ENCODE measurements at regions not wholly inside any gene's neighbourhood (a gene's known extent, or its start where the extent isn't known, plus 50 kb on each side); places are given as distances from the start of the nearest gene placed in this dataset.

DNA sequence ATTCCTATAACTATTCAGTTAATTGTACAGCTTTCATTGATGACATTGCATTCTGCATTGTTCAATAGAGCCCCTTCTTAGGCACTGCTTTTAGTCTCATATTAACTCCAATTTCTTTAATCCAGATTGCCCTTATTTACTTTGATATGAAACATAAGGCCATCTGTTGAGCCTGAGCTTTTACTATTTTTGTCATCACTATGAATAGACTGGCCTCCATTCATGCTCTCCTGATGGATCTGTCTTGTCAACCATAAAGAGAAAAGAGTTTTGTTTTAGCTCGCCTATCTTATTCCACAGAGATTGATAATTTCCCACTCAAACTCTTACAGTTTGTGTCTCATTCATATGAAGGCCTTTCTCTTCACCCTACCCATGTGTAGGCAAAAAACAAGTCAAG, 159.2 kb upstream of the DTNA start:
- peak; percentile 91 for DNase-seq (ENCODE audit: low spot score)
- in situ Hi-C loops (cut with HindIII; ENCODE audit: low sequenced_read_pairs): no loop called here

DNA sequence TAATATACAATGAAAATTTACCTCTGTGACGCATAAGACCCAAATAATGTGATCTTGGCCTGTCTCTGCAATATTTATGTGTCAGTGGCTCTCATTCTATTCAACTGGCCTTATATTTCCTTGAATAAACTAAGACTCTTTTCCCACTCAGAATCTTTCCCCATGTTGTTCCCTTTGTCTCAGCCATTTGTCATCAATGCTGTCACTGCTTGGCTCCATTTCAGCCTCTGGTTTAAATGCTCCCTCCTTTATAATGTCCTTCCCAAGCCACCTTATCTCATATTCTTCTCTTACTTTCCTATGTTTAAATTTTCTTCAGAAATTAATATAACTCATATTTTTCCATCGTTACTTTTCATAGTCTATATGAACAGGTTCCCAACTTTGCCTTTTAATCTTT, 158.3 kb upstream of the DTNA start:
- in situ Hi-C loops (cut with HindIII; ENCODE audit: low sequenced_read_pairs): no loop called here

DNA sequence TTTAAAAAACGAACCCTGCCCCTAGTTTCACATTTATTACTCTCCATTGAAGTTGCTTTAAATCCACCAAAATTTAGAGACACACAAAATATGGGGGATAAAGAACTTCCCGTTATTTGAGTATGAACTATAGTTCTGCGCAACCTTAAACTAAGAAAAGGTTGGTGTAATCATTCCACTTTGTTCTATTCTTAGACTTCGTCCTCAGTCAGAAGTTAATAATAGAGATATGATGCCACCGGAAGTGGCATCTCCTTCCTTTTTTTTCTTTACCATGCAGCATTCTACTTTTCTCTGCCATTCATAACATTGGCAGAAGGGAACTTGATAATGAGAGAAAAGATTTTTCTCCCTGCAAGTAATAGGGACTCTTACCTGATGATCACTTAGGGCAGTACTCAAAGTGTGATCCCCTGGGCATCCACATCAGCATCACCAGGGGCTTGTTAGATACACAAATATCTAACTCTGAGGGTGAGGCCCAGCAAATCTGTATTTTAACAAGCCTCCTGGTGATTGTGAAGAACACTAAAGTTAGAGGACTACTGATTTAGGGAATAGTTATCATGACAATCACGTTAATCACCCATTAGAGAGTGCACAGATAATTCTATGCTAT, 147.7 kb upstream of the DTNA start:
- DNase-seq (ENCODE audit: low spot score): no peak
- in situ Hi-C loops (cut with HindIII; ENCODE audit: low sequenced_read_pairs): no loop called here

More for the DNA sequence above, 158.3 kb upstream of the DTNA start:
- peak; percentile 48 for DNase-seq (ENCODE audit: low spot score)

DNA sequence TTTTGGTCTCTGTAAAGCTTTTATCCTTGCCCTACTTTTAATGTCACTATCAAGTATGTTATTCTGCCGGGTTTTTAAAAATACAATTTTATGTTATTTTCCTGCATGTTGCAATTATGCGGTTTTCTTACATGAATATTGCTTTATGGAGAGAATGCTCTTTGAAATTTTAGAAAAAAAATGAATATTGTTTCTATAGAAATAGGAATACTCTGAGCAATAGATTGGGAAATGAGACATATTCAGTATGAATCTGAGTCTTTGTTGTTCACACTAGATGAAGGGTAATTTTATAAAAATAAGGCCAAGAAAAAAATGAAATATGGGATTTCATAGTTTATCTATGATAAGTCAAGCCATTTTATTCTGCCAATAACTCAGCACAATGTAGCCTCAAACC, 142.2 kb upstream of the DTNA start:
- in situ Hi-C loops (cut with HindIII; ENCODE audit: low sequenced_read_pairs): no loop called here

DNA sequence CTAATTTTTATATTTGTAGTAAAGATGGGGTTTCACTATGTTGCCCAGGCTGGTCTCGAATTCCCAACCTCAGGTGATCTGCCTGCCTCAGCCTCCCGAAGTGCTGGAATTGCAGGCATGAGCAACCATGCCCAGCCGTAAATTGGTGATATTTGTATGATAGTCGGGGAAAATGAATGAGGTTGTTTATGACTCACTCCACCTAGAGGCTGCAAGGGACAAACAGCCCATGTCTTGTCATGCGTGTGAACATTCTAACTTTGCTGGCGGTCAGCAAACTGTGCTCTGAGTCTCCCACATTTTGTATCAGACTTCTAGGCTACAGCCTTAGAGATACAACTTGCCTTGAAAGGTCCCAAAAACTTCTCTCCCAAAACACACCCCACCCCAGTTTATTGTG, 133.5 kb upstream of the DTNA start:
- no peak for DNase-seq (ENCODE audit: low spot score)
- in situ Hi-C loops (cut with HindIII; ENCODE audit: low sequenced_read_pairs): no loop called here

More for the DNA sequence above, 142.2 kb upstream of the DTNA start:
- no peak for DNase-seq (ENCODE audit: low spot score)

DNA sequence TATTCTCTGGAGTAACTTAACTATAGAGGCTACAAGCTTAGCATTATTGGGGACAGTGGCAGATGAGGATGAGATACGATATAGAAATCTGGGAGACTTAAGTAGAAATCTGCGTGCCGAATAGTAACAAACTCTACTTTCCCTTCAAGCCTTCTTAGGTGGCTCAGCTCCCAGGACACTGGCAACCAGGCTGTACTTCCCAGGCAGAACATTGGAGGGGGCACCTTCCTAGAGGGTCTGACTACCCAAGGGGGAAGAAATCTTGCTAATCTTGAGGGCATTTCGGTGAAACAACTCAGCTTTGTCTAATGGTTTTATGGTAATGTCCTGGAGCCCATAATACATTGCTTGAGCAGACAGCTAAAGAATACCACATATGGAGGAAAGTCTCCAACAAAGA, 126.2 kb upstream of the DTNA start:
- in situ Hi-C loops (cut with HindIII; ENCODE audit: low sequenced_read_pairs): no loop called here
- no peak for DNase-seq (ENCODE audit: low spot score)

DNA sequence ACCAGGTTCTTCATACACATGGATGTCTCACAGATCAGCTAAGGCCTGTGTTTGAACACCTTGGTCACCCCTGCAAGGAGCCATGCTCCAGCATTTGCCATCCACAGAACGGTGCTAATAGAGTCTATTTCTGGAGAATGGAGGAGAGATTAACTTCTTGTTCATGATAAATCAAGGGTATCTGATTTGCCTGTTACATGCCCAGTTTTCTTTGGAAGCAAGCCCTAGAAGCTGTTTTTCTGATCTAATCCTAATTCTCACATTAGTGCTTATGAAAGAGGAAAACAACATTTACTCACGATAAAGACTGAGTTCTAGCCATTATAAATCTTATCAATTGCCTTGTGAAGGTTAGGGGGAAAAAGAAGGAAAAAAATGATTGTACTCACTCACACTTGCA, 119.6 kb upstream of the DTNA start:
- in situ Hi-C loops (cut with HindIII; ENCODE audit: low sequenced_read_pairs): no loop called here
- DNase-seq (ENCODE audit: low spot score): peak; percentile 53

DNA sequence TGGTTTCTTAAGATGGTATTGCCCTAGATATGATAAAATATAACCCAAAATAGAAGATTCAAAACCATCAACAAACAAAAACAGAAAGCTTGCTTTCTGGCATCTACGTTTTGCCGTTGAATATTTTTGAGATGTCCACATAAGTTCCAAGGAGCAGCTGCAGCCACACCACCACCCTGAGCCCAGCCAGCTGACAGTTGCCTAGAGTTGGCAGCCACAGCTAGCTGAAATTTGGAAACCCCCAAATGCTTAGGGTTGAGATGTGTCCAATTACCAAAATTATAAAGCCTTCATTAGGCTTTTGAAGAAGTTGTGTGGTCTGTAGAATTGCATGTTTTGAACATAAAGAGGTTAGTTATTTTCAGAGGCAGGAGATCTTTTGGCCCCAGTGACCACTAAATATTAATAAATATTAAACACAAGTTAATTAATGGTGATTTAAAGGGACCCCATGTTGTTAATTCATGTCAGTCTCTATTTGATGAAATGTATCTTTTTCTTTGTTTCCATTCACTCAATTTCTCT, 118.1 kb upstream of the DTNA start:
- in situ Hi-C loops (cut with HindIII; ENCODE audit: low sequenced_read_pairs): no loop called here
- peak; percentile 45 for DNase-seq (ENCODE audit: low spot score)

DNA sequence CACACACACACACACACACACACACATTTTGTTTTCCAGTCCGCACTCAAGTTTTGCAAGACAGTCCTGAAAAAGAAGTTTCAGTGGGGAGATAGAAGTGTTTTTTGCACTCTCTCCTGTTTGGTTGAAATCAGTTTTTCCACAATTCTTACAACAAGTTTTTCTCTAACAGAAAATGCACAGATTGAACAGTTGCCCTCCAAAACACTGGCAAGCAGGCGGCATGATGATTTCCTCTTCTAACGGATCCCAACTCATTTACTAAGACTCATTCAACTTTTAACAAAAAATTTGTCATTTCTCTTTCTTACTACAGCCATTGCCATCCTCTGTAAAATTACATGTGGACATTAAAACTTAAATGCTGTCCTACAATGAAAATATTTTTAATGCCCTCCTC, 117.6 kb upstream of the DTNA start:
- no peak for DNase-seq (ENCODE audit: low spot score)
- in situ Hi-C loops (cut with HindIII; ENCODE audit: low sequenced_read_pairs): no loop called here

DNA sequence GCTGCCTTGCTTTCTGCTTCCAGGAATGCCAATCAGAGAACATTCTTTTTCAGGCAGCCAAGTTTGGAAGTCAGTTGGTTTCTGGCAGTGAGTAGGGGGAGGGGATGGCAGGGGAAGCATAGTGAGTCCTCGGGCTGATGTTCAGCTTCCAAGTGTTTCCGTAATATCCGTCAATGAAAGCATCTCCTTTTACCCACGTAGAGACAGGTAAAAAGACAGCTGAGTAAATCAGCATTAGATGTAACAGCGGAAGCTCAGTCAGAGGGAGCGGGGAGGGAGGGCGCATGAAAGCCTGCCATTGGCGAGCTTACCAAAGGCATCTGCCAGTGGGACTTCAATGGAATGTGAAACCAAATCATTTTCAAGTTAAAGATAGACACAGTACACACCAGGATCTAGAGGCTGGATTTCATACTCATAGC, 117.1 kb upstream of the DTNA start:
- DNase-seq (ENCODE audit: low spot score): peak; percentile 92
- in situ Hi-C loops (cut with HindIII; ENCODE audit: low sequenced_read_pairs): no loop called here

DNA sequence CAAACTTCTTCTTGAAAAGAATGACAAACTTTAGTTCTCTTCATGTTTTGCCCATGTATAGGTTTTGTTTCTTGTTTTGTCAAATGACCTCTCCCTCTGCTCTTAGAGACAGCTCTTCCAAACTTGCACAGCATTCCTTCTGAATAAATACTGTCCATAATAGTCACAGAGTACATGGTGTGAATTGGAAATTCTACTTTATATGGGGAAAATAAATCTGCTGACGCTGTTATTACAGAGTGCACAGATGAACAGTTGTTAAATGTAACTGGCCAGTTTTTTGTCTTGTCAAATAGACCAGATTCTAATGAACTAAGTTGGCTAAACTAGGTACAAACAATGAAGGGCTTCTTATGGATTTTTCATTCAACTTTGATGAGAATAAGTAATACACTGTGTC, 115.8 kb upstream of the DTNA start:
- no peak for DNase-seq (ENCODE audit: low spot score)
- in situ Hi-C loops (cut with HindIII; ENCODE audit: low sequenced_read_pairs): no loop called here

DNA sequence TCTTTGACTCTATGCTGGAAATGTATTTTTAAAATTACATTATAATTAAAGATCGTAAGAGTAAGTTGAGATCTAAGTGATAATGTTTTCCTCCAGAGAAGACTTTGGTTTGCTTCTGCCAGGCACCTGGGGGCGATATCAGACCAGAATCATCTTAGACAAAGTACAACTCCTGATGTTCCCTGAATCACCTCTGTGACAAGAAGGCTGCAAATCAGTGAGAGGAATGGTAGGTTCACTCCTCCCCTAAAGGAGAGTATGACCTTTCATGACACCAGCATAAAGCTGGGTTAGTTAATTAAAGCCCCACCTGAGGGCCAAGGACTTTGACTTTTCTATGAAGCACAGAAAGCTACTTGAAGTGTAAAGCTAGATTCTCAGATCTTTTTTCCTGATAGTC, 114.4 kb upstream of the DTNA start:
- no peak for DNase-seq (ENCODE audit: low spot score)
- in situ Hi-C loops (cut with HindIII; ENCODE audit: low sequenced_read_pairs): no loop called here

DNA sequence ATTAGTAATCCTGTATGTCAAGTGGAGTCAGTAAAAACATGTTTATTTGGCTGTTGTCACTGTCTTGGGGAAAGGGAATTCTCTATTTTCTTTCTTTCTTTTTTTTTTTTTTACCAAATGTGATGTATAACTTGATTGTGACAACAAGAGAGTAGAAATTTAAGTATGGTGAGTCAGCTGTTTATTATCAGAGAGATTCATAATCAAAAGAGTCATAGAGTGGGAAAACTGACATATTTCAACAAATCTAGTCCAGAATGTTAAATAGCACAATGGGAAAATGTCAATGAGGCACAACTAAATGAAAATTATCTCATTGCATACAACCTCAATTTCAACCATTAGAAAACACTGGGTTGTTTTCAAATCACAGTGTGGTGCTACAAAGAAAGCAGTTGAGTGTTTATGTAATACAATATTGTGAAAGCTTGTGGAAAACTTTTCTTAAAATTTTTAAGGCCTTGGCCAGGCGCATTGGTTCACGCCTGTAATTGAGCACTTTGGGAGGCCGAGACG, 111.9 kb upstream of the DTNA start:
- in situ Hi-C loops (cut with HindIII; ENCODE audit: low sequenced_read_pairs): no loop called here

DNA sequence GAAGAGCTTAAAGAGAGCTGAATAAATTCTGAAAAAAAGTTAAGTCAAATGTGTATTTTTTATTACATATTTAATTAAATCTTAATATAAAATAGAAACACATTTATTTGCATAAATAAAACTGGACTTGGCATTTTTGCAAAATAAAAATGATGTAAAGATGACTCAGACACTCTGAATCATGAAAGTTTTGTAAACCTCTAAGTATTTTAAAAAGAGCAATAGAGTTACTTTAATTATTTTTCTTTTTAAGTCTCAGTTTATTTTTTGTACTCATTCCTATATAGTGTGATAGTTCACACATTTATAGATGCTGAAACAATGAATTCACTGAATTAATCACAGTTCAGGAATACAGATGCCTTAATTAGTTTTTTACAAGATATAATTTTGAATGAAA, 109.9 kb upstream of the DTNA start:
- in situ Hi-C loops (cut with HindIII; ENCODE audit: low sequenced_read_pairs): no loop called here
- DNase-seq (ENCODE audit: low spot score): no peak

More for the DNA sequence above, 111.9 kb upstream of the DTNA start:
- no peak for DNase-seq (ENCODE audit: low spot score)

DNA sequence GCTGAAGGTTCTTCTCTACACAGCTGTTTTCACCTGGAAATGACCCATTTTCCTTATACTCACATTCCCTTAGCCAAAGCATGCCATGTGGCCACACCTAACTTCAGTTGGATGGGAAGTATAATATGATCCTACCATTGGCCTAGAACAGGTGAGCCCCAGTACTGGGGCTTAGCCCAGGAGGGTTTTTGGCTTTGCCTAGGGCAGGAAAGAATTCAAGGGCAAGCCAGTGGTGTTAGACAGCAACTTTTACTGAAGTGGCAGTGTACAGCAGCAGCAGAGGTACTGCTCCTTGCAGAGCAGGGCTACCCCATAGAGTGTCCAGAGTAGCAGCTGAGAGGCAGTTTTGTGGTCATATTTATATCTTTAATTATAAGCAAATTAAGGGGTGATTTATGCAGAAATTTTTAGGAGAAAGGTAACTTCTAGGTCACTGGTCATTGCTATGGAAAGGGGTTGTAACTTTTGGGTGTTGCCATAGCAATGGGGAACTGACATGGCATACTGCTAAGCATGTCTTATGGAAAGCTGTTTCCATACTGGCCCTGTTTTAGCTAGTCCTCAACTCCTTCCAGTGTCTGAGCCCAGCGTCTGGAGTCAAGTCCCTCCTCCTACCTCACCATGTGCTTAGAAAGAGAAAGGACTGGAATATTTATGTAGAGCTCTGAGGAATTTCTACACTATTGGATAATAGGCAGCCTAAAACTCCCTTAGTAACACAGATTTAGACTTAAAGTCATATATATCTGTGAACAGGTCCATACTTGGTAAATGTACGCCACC, 109.0 kb upstream of the DTNA start:
- no peak for DNase-seq (ENCODE audit: low spot score)

DNA sequence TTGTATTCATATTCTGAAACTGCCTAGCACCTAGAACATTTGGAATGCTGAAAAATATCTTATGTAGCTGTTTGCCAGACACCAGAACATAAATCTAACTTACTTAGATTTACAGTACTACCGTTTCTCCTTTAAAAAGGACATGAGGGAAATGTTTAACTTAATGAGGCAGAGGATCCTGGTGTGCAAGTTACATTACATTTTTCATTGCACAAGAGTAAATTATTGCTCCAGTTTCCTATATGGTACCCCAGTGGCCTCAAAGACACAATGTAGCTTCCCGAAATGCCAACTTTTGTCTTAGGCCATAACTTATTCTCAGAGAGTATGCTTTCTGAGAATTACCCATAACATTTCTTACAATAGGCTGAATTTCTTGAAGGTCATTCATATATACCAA, 105.5 kb upstream of the DTNA start:
- DNase-seq (ENCODE audit: low spot score): no peak
- in situ Hi-C loops (cut with HindIII; ENCODE audit: low sequenced_read_pairs): no loop called here

More for the DNA sequence above, 109.0 kb upstream of the DTNA start:
- in situ Hi-C loops (cut with HindIII; ENCODE audit: low sequenced_read_pairs): no loop called here

DNA sequence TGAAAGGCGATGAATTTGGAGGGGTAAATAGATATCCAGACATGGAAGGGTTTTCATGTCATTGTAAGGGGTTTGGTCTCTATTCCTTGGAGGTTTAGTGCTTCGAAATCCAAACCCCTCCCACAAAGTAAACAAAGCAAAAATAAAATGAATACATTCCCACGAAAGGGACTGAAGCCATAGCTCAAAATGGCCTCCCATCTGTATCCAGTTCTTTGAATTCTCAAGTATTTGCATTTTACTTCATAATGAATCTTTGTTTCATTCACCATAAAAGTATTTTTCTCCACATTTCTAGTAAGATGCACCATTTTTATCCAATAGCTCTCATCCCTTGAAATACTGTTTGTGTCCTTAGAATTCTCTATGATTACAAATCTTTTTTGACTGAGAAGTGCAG, 103.2 kb upstream of the DTNA start:
- DNase-seq (ENCODE audit: low spot score): no peak
- in situ Hi-C loops (cut with HindIII; ENCODE audit: low sequenced_read_pairs): no loop called here

DNA sequence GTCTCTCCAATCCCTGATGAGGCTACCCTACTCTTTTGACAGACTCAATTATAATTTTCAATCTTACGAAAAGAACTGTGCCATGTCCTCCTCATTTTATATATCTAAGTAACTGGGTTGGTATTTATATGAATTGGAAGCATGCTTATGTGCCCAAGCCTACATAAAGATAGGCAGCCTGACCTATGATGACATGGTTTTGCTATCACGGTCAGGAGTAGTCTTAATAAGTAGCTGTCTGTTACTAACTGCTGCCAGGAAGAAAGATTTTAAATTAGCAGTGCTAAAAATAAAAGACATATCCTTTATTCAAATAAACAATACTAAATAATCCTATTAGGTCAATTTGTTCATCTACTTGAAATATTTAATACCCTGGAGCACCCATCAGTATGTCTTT, 102.0 kb upstream of the DTNA start:
- in situ Hi-C loops (cut with HindIII; ENCODE audit: low sequenced_read_pairs): no loop called here
- DNase-seq (ENCODE audit: low spot score): no peak

DNA sequence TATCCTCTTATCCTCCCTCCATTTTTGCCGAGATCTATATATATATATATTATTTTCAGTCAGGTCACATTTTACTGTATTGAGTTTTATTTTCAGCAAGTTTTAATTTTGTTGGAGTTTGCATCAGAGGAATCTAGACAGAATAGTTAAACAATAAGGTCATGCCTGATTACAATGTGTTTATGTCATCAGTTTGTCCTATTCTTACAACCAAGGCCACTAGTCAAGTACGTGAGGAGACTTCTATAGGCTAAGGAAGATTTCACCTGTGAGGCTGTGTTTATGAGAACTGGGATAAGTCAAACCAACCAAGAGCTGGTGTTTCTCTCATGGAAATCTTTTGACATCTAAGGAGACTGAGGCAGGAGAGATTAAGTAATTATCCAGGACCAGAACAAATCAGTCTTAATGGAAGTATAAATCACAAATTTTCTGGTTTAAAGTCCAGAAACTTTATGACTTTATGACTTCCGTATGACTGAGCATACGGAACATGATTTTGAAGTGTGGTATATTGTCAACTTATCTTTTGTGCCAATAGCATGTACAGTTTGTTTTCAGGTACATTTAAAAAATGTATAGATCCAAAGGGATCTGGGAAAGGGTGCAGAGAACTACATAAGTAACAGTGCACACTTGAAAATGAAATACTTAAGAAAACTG, 100.0 kb upstream of the DTNA start:
- in situ Hi-C loops (cut with HindIII; ENCODE audit: low sequenced_read_pairs): no loop called here
- no peak for DNase-seq (ENCODE audit: low spot score)

DNA sequence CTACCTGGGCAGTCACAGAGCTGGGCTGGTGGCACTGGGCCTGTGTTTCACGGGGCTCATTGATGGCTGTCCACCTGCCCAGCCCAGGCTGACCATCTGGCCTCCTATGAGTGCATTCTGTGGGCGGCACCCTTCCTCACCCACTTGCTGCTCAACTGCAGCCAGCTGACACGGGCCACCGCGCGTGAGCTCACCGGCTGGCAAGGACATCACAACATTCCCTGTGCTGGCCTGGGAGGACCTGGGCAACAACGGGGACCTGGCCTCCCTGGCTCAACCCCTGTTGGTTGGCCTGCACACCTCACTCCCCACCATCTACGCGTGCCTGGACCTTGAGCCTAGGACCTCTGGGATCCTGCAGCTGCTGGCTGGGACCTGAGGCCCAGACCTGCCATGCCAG, 98.2 kb upstream of the DTNA start:
- in situ Hi-C loops (cut with HindIII; ENCODE audit: low sequenced_read_pairs): no loop called here
- DNase-seq (ENCODE audit: low spot score): peak; percentile 86

All from G401 (cell line).